HG02981 (cell line): ENCODE measurements at regions not wholly inside any gene's neighbourhood (a gene's known extent, or its start where the extent isn't known, plus 50 kb on each side); places are given as distances from the start of the nearest gene placed in this dataset.
"Not testable (repeated sequence)": the region's sequence is repeated elsewhere in the genome, so short reads cannot be mapped to it uniquely, and the experiment has no call there.

ENCODE experiments used
- ATAC-seq: cut with Tn5 transposase; IDR thresholded peaks from one replicate; pipeline ENCODE4 v1.9.1; 2021; ENCODE audit warnings: mild to moderate bottlenecking, moderate library complexity; ENCODE audit not compliant: unreplicated experiment

- no peak for ATAC-seq
Measured at GRCh38 chr5:145025775-145026174, 809.4 kb downstream of the PRELID2 start.

GRCh38 chr5:145015146-145015545 lies 820.0 kb downstream of the PRELID2 start:
- no peak for ATAC-seq

GRCh38 chr5:145014109-145014508 lies 821.0 kb downstream of the PRELID2 start:
- ATAC-seq, result no peak

- no peak for ATAC-seq
Measured at GRCh38 chr5:145010834-145011233, 824.3 kb downstream of the PRELID2 start.

GRCh38 chr5:145008876-145009530 lies 826.1 kb downstream of the PRELID2 start:
- ATAC-seq, result no peak

- not testable (repeated sequence) for ATAC-seq
Measured at GRCh38 chr5:144994356-144994755, 823.7 kb downstream of the KCTD16 start.

- ATAC-seq, result no peak
Measured at GRCh38 chr5:144983101-144983500, 812.4 kb downstream of the KCTD16 start.

- no peak for ATAC-seq
Measured at GRCh38 chr5:144979516-144980264, 809.0 kb downstream of the KCTD16 start.

GRCh38 chr5:144972317-144972716 lies 801.6 kb downstream of the KCTD16 start:
- no peak for ATAC-seq

- ATAC-seq, result no peak
Measured at GRCh38 chr5:144971108-144971850, 800.6 kb downstream of the KCTD16 start.

- no peak for ATAC-seq
Measured at GRCh38 chr5:144960296-144960695, 789.6 kb downstream of the KCTD16 start.

GRCh38 chr5:144958002-144958401 lies 787.3 kb downstream of the KCTD16 start:
- no peak for ATAC-seq

GRCh38 chr5:144950996-144951395 lies 780.3 kb downstream of the KCTD16 start:
- ATAC-seq, result no peak

GRCh38 chr5:144947023-144947422 lies 776.4 kb downstream of the KCTD16 start:
- no peak for ATAC-seq

GRCh38 chr5:144945503-144945902 lies 774.8 kb downstream of the KCTD16 start:
- no peak for ATAC-seq

- no peak for ATAC-seq
Measured at GRCh38 chr5:144944936-144945335, 774.3 kb downstream of the KCTD16 start.

- ATAC-seq, result no peak
Measured at GRCh38 chr5:144941004-144941403, 770.3 kb downstream of the KCTD16 start.

GRCh38 chr5:144918371-144918770 lies 747.7 kb downstream of the KCTD16 start:
- no peak for ATAC-seq

- no peak for ATAC-seq
Measured at GRCh38 chr5:144915452-144915851, 744.8 kb downstream of the KCTD16 start.

GRCh38 chr5:144913661-144914060 lies 743.0 kb downstream of the KCTD16 start:
- no peak for ATAC-seq

GRCh38 chr5:144896473-144896872 lies 725.8 kb downstream of the KCTD16 start:
- no peak for ATAC-seq

GRCh38 chr5:144886668-144887067 lies 716.0 kb downstream of the KCTD16 start:
- ATAC-seq, result no peak
